ENCODE measurements at regions not wholly inside any gene's neighbourhood (a gene's known extent, or its start where the extent isn't known, plus 50 kb on each side); places are given as distances from the start of the nearest gene placed in this dataset.

DNA sequence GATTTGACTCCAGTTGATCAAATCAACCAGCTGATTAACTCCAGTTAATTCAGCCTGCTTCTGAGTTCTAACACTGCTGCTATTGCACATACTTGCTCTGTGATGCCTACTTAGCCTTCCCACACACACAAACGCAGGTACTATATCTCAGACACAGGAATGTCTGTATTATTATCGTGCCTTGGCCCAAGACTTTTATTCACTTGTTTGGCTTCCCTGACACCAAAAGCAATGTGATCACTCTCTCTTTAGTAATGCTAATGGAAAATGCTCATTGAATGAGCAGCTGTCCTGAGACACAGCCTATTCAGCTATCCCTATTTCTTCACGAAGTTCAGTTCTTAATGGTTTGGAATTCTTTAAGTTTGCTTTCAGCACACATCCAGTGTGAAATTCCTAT is 356.4 kb upstream of the CXorf51A start:
- no peaks in the 10 kb centered on the region for H3K4me1 ChIP-seq
- no peak for TF ChIP-seq Cebpa-rat (IDR thresholded peaks at IDR 0.05)
- no peak overlapping the region for H3K4me2 ChIP-seq
- no peak overlapping the region for H3K9ac ChIP-seq
- H3K4me3 ChIP-seq, result no peak overlapping the region
- peaks cover 29 to 90% (median 77%) of the 10 kb centered on the region in 11 experiments; a peak in 21 of 22 replicates for H3K27me3 ChIP-seq
- H3K36me3 ChIP-seq, result no peaks in the 10 kb centered on the region
- no peaks in the 10 kb centered on the region for H4K20me1 ChIP-seq
- H3K27ac ChIP-seq, result no peak overlapping the region
- peaks cover 0 to 24% (median 13%) of the 10 kb centered on the region in 11 experiments; a peak in 11 of 22 replicates for H3K9me3 ChIP-seq (replicated peaks in 1 of 11)

Measured in BLaER1 treated with 17β-estradiol and CSF1 and Interleukin-3, amounts not matched to agents 10 nM and 100 nM (cell line).